Osteoblast (primary cell): ENCODE measurements at regions not wholly inside any gene's neighbourhood (a gene's known extent, or its start where the extent isn't known, plus 50 kb on each side); places are given as distances from the start of the nearest gene placed in this dataset.

ENCODE experiments used
- DNase-seq: peaks from one replicate; pipeline ENCODE4 v3.0.0; 2011; ENCODE audit warnings: low spot score, mixed read lengths; ENCODE audit not compliant: insufficient read length; ENCODE audit errors: missing footprints
- H2AFZ ChIP-seq: 2 replicates; pipeline ENCODE4 v1.6.0; 2011; ENCODE audit warnings: mild to moderate bottlenecking, low read length
- H3K27ac ChIP-seq: 2 replicates; pipeline ENCODE4 v1.5.1; 2011; ENCODE audit warnings: mild to moderate bottlenecking, low read depth, low read length, moderate library complexity
- H3K27me3 ChIP-seq: 2 replicates; pipeline ENCODE4 v1.6.0; 2012; ENCODE audit warnings: mild to moderate bottlenecking, control low read depth, inconsistent platforms, low read length, moderate library complexity; ENCODE audit not compliant: insufficient read depth
- H3K36me3 ChIP-seq: 2 replicates; pipeline ENCODE4 v1.5.1; 2011; ENCODE audit warnings: mild to moderate bottlenecking, low read length, control low read depth, moderate library complexity; ENCODE audit not compliant: insufficient read depth
- H3K4me1 ChIP-seq: 2 replicates; pipeline ENCODE4 v1.5.1; 2011; ENCODE audit warnings: mild to moderate bottlenecking, low read length, control low read depth, moderate library complexity; ENCODE audit not compliant: insufficient read depth
- H3K4me2 ChIP-seq: 2 replicates; pipeline ENCODE4 v1.6.0; 2011; ENCODE audit warnings: mild to moderate bottlenecking, low read length; ENCODE audit not compliant: insufficient read depth
- H3K4me3 ChIP-seq: fragments of 200-600 bp; sonication (generic); 3 replicates; pipeline ENCODE4 v1.5.1; 2012; ENCODE audit warnings: mild to moderate bottlenecking, low read length, inconsistent platforms; ENCODE audit not compliant: insufficient read depth
- H3K79me2 ChIP-seq: 2 replicates; pipeline ENCODE4 v1.6.0; 2012; ENCODE audit warnings: mild to moderate bottlenecking, low read length, control low read depth, inconsistent platforms; ENCODE audit not compliant: insufficient read depth
- H3K9me3 ChIP-seq: 2 replicates; pipeline ENCODE4 v1.5.1; 2011; ENCODE audit warnings: low read depth, low read length, control low read depth
- H4K20me1 ChIP-seq: 2 replicates; pipeline ENCODE4 v1.6.0; 2012; ENCODE audit warnings: mild to moderate bottlenecking, low read length, control low read depth; ENCODE audit not compliant: insufficient read depth
- TF ChIP-seq, protein P1 (sequence below): IDR thresholded peaks from 2 replicates; pipeline ENCODE4 v1.5.1; 2011; ENCODE audit warnings: mild to moderate bottlenecking, low read depth, low read length, moderate library complexity; ENCODE audit errors: extremely low read depth

DNA sequence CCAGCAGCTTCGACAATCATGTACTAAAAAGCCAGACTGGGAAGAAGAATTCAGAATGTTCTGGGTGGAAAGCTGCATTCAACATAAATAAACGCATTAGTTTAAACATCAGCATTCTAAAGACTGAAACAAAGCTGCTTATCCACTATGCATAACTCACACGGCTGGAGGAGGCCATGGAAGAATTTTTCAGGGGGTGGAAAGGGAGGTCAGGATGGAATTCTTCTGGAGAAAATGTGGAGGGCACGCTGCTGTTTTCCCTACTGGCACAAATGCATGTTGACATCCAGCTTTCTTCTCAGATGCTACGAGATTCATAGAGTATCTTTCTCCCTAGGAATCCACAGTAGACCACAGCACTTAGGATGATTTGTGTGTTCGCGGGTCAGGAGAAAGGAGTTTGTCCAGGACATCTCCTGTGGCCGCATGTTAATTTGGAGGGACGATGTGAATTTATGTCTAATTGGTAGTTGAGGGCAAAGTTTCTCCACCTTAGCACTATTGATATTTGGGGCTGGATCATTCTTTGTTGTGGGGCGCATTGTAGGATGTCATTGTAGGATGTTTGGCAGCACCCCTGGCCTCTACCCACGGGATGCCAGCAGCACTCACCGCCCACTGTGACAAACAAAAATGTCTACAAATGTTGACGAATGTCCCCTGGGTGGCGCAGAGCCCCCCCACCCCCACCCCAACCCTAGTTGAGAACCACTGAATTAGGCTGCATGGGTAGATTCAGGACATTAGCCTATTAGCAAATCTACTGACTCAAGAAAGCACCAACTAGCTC, 86.5 kb upstream of the KAZN start:
- Histone ChIP-seq H3K4me3 (no peak overlapping the region), H4K20me1 (no peaks in the 10 kb centered on the region), H3K79me2 (no peaks in the 10 kb centered on the region), H3K27me3 (no peaks in the 10 kb centered on the region), H3K36me3 (no peaks in the 10 kb centered on the region), H3K27ac (no peak overlapping the region), H3K9me3 (no peaks in the 10 kb centered on the region), H2AFZ (no peak overlapping the region), H3K4me1 (no peaks in the 10 kb centered on the region), H3K4me2 (no peak overlapping the region)
- DNase-seq, result no peak
- TF ChIP-seq, protein P1, sequence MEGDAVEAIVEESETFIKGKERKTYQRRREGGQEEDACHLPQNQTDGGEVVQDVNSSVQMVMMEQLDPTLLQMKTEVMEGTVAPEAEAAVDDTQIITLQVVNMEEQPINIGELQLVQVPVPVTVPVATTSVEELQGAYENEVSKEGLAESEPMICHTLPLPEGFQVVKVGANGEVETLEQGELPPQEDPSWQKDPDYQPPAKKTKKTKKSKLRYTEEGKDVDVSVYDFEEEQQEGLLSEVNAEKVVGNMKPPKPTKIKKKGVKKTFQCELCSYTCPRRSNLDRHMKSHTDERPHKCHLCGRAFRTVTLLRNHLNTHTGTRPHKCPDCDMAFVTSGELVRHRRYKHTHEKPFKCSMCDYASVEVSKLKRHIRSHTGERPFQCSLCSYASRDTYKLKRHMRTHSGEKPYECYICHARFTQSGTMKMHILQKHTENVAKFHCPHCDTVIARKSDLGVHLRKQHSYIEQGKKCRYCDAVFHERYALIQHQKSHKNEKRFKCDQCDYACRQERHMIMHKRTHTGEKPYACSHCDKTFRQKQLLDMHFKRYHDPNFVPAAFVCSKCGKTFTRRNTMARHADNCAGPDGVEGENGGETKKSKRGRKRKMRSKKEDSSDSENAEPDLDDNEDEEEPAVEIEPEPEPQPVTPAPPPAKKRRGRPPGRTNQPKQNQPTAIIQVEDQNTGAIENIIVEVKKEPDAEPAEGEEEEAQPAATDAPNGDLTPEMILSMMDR, result no peak

DNA sequence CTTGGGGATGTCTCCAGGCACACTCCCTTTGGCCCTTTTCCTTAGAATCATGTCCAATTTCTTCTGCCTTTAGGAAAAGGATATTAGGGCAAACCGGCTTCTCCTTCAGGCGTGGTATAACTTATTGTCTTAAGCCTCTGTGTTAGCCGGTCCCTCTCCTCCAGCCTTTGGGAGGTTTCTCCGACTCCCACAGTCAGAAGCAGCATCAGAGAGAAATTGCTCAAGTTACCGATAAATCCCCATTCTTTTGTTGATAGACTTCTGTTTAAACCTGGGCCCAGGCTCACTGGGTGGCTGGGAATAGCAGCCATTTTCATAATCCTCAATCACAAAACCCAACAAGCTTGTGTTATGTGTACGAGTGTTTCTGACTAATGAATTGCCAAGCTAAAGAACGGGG, 85.4 kb upstream of the KAZN start:
- Histone ChIP-seq H3K79me2 (no peaks in the 10 kb centered on the region), H3K27me3 (no peaks in the 10 kb centered on the region), H3K9me3 (no peaks in the 10 kb centered on the region), H2AFZ (no peak overlapping the region), H3K4me2 (no peak overlapping the region), H3K36me3 (no peaks in the 10 kb centered on the region), H3K27ac (no peak overlapping the region), H3K4me1 (peaks cover 6% of the 10 kb centered on the region), H3K4me3 (no peak overlapping the region), H4K20me1 (no peaks in the 10 kb centered on the region)
- DNase-seq, result no peak
- TF ChIP-seq, protein P1, result no peak

DNA sequence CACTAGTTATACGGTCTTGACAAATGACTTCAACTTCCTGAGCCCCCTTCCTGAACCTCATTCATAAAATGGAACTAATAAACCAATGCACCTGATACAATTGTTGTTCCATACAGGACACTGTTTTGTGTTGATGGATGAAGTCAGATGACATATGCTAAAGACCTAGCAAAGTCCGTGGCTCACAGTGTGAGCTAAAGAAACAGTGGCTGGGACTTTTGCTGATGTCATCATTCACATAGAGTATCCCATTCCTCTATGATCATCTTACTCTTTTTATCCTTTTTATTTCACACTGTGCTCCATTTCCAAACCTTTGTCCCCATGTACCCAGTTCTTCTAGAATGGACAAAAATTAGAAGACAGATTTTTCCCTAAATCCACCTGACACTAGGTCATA, 83.7 kb upstream of the KAZN start:
- Histone ChIP-seq H3K27ac (no peak overlapping the region), H3K4me3 (no peak overlapping the region)

More for the DNA sequence above, 83.7 kb upstream of the KAZN start:
- no peaks in the 10 kb centered on the region for H3K9me3 ChIP-seq
- H2AFZ ChIP-seq, result no peak overlapping the region
- peaks cover 7% of the 10 kb centered on the region for H3K4me1 ChIP-seq
- TF ChIP-seq, protein P1, result no peak
- DNase-seq, result no peak
- H3K79me2 ChIP-seq, result no peaks in the 10 kb centered on the region
- H3K36me3 ChIP-seq, result no peaks in the 10 kb centered on the region
- no peaks in the 10 kb centered on the region for H4K20me1 ChIP-seq
- H3K4me2 ChIP-seq, result no peak overlapping the region
- H3K27me3 ChIP-seq, result no peaks in the 10 kb centered on the region
